ENCODE measurements at regions not wholly inside any gene's neighbourhood (a gene's known extent, or its start where the extent isn't known, plus 50 kb on each side); places are given as distances from the start of the nearest gene placed in this dataset.

GRCh38 chr12:116381744-116382685 is 104.5 kb upstream of the MED13L start:
- no peak for DNase-seq (ENCODE audit: low read depth in 2 of 2)

GRCh38 chr12:116382686-116383530 is 105.4 kb upstream of the MED13L start:
- no peak for DNase-seq (ENCODE audit: low read depth in 2 of 2)

GRCh38 chr12:116384175-116384574 is 106.7 kb upstream of the MED13L start:
- no peak for DNase-seq (ENCODE audit: low read depth in 2 of 2)

DNA sequence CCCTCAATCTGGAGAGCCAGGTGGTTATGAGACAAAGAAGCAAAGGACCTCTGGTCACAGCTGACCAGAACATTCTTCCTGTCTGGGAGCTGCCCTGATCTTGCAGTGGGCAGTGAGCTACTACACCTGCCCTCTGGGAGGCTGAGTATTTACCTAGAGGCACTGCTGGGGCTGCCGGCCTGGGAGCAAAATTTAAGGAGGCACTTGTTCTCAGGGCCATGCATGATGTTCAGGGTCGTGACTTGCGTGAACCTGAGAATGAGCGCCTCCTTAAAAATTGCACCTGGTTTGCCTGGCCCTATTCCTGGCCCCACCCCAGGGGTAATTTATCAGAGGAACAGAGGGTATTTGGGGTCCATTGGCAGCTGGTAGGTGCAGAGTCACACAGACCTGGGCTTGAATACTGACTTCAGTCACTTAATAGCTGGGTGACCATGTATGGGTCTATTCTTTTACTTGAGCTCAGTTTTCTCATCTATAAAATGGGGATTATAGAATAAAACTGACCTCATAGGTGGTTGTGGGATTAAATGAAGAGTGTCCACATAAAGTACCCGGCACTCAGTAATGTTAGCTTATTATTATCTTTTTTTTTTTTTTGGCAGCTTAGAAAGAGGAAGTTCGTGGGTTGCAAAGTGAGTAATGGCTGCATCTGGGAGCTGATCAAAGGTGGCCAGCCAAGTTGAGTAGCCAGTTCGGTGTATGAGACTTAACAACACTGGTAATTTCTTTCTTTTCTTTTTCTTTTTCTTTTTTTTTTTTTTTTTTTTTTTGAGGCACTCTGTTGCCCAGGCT is 107.4 kb upstream of the MED13L start:
- no peak for DNase-seq (ENCODE audit: low read depth in 2 of 2)

DNA sequence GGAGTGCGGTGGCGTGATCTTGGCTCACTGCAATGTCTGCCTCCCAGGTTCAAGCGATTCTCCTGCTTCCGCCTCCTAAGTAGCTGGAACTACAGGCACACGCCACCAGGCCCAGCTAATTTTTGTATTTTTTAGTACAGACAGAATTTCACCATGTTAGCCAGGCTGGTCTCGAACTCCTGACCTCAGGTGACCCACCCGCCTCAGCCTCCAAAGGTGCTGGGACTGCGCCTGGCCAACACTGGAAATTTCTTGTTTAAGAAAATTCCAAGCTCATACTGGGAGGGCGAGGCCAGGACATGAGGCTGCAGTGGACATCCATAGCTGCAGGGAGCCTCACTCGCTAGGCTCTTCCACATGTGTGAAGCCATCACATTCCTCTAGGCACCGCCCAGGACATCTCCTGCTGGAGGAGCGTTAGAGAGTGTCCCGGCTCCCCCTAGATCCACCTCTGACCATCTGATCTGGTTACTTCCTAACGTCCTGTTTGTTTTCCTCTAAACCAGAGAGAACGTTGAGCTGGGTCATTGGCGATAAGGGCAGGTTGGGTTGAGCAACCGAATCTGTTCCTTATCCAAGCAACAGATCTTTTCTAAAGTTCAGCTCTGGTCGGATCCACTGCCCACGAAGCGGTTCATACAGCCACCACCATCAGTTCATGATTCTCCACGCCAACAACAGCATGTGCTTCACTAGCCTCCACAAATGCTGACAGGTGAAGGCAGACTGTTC is 108.2 kb upstream of the MED13L start:
- DNase-seq (ENCODE audit: low read depth in 2 of 2), result no peak

GRCh38 chr12:116389326-116389725 is 111.8 kb upstream of the MED13L start:
- no peak for DNase-seq (ENCODE audit: low read depth in 2 of 2)

GRCh38 chr12:116389990-116390389 is 112.5 kb upstream of the MED13L start:
- DNase-seq (ENCODE audit: low read depth in 2 of 2), result no peak

- DNase-seq (ENCODE audit: low read depth in 2 of 2), result no peak
These were observed 113.2 kb upstream of the MED13L start for GRCh38 chr12:116390401-116391335.

GRCh38 chr12:116391501-116391900 is 114.0 kb upstream of the MED13L start:
- no peak for DNase-seq (ENCODE audit: low read depth in 2 of 2)

DNA sequence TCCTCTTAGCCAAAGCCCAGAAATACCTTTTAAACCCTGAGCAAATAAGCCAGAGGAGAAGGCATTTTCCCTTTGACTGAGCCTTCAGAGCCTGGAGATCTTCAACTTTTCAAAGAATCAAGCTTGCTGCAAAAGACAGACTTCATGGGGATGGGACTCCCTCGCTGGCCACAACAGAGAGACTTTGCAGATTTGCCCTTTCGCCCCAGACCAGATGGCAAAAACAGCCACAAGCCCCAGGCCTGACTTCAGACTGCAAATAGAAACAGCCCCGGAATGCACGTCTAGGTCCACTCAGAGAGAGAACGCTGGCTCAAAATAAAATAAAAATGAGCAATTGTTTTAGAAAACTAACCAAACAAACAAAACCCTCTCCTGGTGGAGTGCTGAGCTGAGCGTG is 114.6 kb upstream of the MED13L start:
- no peak for DNase-seq (ENCODE audit: low read depth in 2 of 2)

- no peak for DNase-seq (ENCODE audit: low read depth in 2 of 2)
These were observed 115.8 kb upstream of the MED13L start for GRCh38 chr12:116393255-116393654.

- no peak for DNase-seq (ENCODE audit: low read depth in 2 of 2)
These were observed 116.6 kb upstream of the MED13L start for GRCh38 chr12:116393859-116394650.

- no peak for DNase-seq (ENCODE audit: low read depth in 2 of 2)
These were observed 117.9 kb upstream of the MED13L start for GRCh38 chr12:116395396-116395795.

- no peak for DNase-seq (ENCODE audit: low read depth in 2 of 2)
These were observed 119.7 kb upstream of the MED13L start for GRCh38 chr12:116397148-116397547.

GRCh38 chr12:116398193-116398592 is 120.7 kb upstream of the MED13L start:
- no peak for DNase-seq (ENCODE audit: low read depth in 2 of 2)

- DNase-seq (ENCODE audit: low read depth in 2 of 2), result no peak
These were observed 121.6 kb upstream of the MED13L start for GRCh38 chr12:116399055-116399454.

GRCh38 chr12:116400636-116401372 is 123.3 kb upstream of the MED13L start:
- no peak for DNase-seq (ENCODE audit: low read depth in 2 of 2)

GRCh38 chr12:116401565-116401964 is 124.1 kb upstream of the MED13L start:
- DNase-seq (ENCODE audit: low read depth in 2 of 2), result no peak
